T-helper 1 cell (primary cell): ENCODE measurements at regions not wholly inside any gene's neighbourhood (a gene's known extent, or its start where the extent isn't known, plus 50 kb on each side); places are given as distances from the start of the nearest gene placed in this dataset.

Source experiments
- DNase-seq, 5 donors: peaks; one replicate each; pipeline ENCODE4 v3.0.0-alpha.2; 2012 to 2020

- no peak for DNase-seq
Measured at GRCh38 chr2:120596990-120597594, 138.6 kb upstream of the GLI2 start.

GRCh38 chr2:120597595-120598193 lies 138.0 kb upstream of the GLI2 start:
- DNase-seq: no peak

- DNase-seq: no peak
Measured at GRCh38 chr2:120598416-120598815, 137.3 kb upstream of the GLI2 start.

DNA sequence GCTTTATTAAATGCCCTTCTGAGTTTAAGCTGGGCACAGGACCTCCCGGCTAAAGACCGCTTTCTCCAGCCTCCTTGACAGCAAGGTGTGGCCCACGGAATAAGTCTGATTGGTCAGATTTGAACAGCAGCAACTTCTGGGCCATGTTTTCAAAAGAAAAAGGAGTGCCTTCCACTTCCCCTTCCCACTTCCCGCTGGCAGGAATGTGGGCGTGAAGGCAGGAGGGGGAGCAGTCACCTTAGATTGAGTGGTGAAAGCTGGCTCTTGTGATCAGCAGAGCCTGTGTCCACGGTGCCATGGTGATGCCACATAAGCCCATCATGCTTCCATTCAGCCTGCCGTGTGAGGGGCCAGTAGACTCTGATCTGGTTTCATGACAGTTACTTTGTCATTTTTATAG lies 136.6 kb upstream of the GLI2 start:
- no peak for DNase-seq

GRCh38 chr2:120599656-120600055 lies 136.0 kb upstream of the GLI2 start:
- DNase-seq: no peak

GRCh38 chr2:120600335-120600734 lies 135.3 kb upstream of the GLI2 start:
- no peak for DNase-seq

DNA sequence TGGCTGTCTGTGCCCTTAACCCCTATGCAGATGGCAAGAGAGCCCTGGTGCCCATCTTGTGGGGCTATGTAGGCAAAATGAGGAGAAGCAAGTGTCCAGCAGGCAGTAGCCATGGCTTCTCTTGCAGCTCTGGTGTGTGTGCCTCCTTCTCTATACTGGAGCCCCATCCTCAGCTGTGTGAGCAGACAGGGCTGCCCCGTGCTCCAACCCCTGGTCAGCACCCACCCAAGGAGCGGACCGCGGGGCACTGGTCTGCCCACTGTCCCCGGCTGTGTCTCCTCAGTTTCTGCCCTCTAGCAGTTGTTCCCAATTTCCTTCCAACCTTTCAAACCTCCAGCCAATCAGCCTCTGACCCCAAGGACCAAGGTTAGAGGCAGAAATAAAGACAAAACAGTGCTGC lies 134.9 kb upstream of the GLI2 start:
- DNase-seq: no peak

- no peak for DNase-seq
Measured at GRCh38 chr2:120601566-120601965, 134.1 kb upstream of the GLI2 start.

- DNase-seq: no peak
Measured at GRCh38 chr2:120602251-120602650, 133.4 kb upstream of the GLI2 start.

DNA sequence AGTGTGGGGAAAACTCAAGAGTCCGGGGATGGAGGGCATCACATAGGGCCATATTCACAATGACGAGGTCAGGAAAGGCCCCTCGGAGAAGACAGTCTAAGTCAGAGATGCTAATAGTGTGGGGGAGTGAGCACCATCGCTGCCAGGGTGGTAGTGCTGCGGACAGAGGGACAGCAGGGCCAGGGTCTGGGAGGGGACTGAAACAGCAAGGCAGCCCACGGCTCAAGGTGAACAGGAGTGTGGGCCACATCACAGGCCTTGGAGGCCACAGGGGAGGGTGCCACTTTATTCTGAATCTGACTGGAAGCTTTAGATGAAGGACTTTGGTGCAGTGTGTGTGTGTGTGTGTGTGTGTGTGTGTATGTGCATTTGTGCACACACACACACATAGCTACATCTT lies 130.9 kb upstream of the GLI2 start:
- DNase-seq: no peak

GRCh38 chr2:120605231-120605935 lies 130.3 kb upstream of the GLI2 start:
- DNase-seq: no peak

- DNase-seq: no peak
Measured at GRCh38 chr2:120606280-120606679, 129.4 kb upstream of the GLI2 start.

GRCh38 chr2:120606931-120607330 lies 128.7 kb upstream of the GLI2 start:
- DNase-seq: no peak

DNA sequence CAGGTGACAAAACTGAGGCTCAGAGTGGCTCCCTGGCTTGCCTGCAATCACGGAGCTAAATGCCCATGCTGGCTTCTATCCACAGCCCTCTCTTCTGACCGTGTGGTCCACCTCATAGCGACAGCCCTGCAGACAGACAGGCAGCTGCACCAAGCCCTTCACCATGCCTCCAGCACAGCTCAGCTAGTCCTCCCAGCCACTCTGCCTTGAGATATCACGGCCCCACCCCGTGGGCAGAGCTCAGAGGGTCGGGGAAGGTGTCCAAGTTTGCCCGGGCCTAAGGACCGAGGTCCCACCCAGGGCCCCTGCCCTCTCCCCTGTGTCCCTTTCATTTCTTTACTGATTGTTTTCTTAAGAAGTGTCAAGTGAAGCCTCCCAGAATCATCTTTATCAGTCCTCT lies 128.2 kb upstream of the GLI2 start:
- DNase-seq: no peak

- DNase-seq: no peak
Measured at GRCh38 chr2:120607996-120608395, 127.7 kb upstream of the GLI2 start.

- DNase-seq: no peak
Measured at GRCh38 chr2:120609826-120610395, 125.8 kb upstream of the GLI2 start.

DNA sequence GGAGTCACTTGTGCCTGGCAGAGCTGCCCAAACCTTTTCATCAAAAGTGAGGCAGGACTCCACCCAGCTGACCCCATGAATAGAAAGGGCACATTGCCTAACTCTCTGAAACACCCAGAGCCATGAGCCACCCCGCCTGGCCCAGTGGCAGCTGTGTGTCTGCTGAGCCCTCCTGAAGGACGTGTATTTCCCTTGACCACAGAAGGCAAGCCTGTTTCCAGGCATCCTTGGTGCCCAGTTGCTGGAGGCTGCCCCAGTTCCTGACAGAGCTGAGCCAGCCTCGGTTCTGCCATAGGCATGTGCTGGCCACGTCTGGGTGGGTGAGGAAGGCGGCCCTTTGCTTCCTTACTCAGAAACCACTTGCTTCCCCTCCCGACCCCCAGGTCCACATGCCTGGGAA lies 124.7 kb upstream of the GLI2 start:
- no peak for DNase-seq

DNA sequence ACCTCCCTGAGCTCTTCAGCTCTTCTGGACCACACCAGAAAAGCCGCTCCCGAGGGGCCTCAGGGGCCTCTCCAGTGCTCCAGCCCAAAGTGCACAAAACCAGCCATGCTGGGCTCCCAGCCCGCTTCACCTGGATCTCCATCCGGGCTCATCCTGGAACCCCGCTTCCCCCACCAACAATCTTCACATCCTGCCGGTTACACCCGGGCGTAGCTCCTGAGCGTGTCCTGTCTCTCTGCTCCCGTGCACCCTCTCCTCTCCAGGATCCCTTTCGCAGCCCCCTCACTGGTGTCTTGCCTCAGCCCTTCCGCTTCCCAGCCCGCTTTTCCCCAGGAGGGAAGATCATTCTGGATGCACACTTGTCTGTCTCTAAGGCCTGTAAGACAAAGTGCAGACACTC lies 123.7 kb upstream of the GLI2 start:
- no peak for DNase-seq

- no peak for DNase-seq
Measured at GRCh38 chr2:120612471-120612870, 123.2 kb upstream of the GLI2 start.

DNA sequence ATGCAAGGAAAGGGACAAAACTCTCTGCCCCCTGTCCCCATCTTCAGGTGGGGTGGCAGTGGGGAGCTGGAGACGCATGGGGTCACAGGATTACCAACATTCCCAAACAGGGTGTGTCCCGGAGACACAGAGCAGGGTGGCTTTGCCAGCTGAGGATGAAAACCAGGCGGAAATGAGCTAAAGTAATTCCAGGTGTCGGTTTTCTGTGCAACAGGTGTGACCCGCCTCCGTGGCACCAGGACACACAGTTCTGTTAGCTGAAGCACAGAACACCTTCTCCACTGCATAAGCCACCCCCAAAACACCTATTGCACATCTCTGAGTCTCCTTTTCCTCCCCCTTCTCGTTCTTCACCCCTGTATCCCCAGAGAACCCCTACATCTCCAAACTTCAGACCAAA lies 122.7 kb upstream of the GLI2 start:
- no peak for DNase-seq

DNA sequence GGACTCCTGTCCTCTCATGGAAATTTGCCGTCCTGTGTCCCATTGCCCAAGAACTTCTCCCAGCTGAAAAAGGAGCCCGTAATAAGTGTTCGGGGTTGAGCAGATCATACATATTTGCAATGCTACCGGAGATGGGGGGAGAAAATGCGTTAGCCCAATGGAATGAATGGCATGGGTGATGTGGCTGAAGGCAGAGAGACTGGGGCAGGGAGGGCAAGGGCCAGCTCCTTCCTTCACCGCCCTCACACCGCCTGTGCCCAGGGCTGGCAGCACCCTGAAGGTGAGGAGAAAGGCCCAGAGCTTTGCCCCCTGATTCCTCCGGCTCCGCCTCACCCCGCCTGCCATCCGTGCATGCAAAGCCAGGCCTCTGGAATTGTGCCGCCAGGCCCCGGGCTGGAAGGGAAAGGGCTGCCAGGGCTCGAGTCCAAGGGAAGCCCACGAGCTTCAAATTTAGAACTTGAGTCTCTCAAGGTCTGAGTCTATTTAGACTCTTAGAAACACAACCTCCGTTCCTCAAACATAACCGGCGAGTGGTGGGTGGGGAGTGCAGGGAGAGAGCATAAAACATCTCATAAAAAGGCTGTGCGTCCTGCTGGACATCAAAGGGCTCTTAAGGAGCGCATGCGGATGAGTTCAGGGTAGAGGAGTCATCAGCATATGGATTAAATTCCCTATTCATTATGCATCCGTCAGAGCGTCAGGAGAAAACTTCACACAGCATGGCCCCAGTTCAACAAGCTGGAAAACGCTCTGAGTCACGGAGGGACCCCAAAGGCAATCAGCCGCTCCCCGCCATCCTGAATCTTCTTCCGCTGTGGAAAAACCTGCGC lies 121.7 kb upstream of the GLI2 start:
- DNase-seq: no peak

- no peak for DNase-seq
Measured at GRCh38 chr2:120614901-120615300, 120.8 kb upstream of the GLI2 start.

- no peak for DNase-seq
Measured at GRCh38 chr2:120616261-120616660, 119.4 kb upstream of the GLI2 start.
